DND-41 (cell line): ENCODE measurements at regions not wholly inside any gene's neighbourhood (a gene's known extent, or its start where the extent isn't known, plus 50 kb on each side); places are given as distances from the start of the nearest gene placed in this dataset.

Source experiments
- ATAC-seq: fragments of 200-7000 bp; cut with Tn5 transposase; 3 replicates; pipeline ENCODE4 v1.9.1; 2021; ENCODE audit warnings: low read depth; ENCODE audit not compliant: insufficient read depth
- DNase-seq: peaks from one replicate; pipeline ENCODE4 v3.0.0-alpha.2; 2020
- H2AFZ ChIP-seq: 2 replicates; pipeline ENCODE4 v1.6.0; 2012; ENCODE audit warnings: low read depth, low read length
- H3K27ac ChIP-seq: 2 replicates; pipeline ENCODE4 v1.5.1; 2012; ENCODE audit warnings: low read length, inconsistent platforms
- H3K27me3 ChIP-seq: fragments of 200-600 bp; sonication (generic); 2 replicates; pipeline ENCODE4 v1.6.0; 2012; ENCODE audit warnings: low read length, mild to moderate bottlenecking, inconsistent platforms; ENCODE audit not compliant: insufficient read depth, poor library complexity
- H3K36me3 ChIP-seq: 2 replicates; pipeline ENCODE4 v1.5.1; 2012; ENCODE audit warnings: low read length, inconsistent platforms; ENCODE audit not compliant: insufficient read depth
- H3K4me1 ChIP-seq: 2 replicates; pipeline ENCODE4 v1.5.1; 2012; ENCODE audit warnings: mild to moderate bottlenecking, low read length; ENCODE audit not compliant: insufficient read depth
- H3K4me2 ChIP-seq: 2 replicates; pipeline ENCODE4 v1.6.0; 2012; ENCODE audit warnings: mild to moderate bottlenecking, moderate library complexity, low read length, inconsistent platforms; ENCODE audit not compliant: insufficient read depth
- H3K4me3 ChIP-seq, 2 experiments: fragments of 200-600 bp in 1 of 2; shearing (Covaris generic) in 1 of 2; 2 replicates each; pipeline ENCODE4 v1.5.1; 2012 to 2016; ENCODE audit warnings: inconsistent platforms in 2 of 2, low read length in 2 of 2, mild to moderate bottlenecking in 2 of 2, low read depth in 1 of 2, moderate library complexity in 1 of 2
- H3K79me2 ChIP-seq: 2 replicates; pipeline ENCODE4 v1.6.0; 2012; ENCODE audit warnings: low read length, inconsistent platforms; ENCODE audit not compliant: insufficient read depth
- H3K9ac ChIP-seq: 2 replicates; pipeline ENCODE4 v1.6.0; 2012; ENCODE audit warnings: low read depth, mild to moderate bottlenecking, inconsistent platforms, low read length, moderate library complexity
- H3K9me3 ChIP-seq: 2 replicates; pipeline ENCODE4 v1.5.1; 2012; ENCODE audit warnings: low read length, moderate library complexity, mild to moderate bottlenecking, inconsistent platforms; ENCODE audit not compliant: insufficient read depth, severe bottlenecking
- H4K20me1 ChIP-seq: 2 replicates; pipeline ENCODE4 v1.6.0; 2012; ENCODE audit warnings: low read length; ENCODE audit not compliant: insufficient read depth
- CTCF ChIP-seq: IDR thresholded peaks from 2 replicates; pipeline ENCODE4 v1.5.1; 2012; ENCODE audit warnings: borderline replicate concordance, low read length, moderate library complexity, mild to moderate bottlenecking; ENCODE audit not compliant: poor library complexity, severe bottlenecking; ENCODE audit errors: extremely low read depth
- EZH2 ChIP-seq: IDR thresholded peaks from 3 replicates; pipeline ENCODE4 v1.6.1; 2012; ENCODE audit warnings: borderline replicate concordance, low read depth, mild to moderate bottlenecking, moderate library complexity, low read length, inconsistent platforms; ENCODE audit not compliant: severe bottlenecking

GRCh38 chr12:78390920-78391319, 473.7 kb upstream of the SYT1 start:
- Histone ChIP-seq H3K4me2 (no peak overlapping the region), H3K27ac (no peak overlapping the region), H3K4me1 (no peaks in the 10 kb centered on the region), H3K79me2 (no peaks in the 10 kb centered on the region), H3K27me3 (no peaks in the 10 kb centered on the region), H3K9me3 (no peaks in the 10 kb centered on the region), H2AFZ (no peak overlapping the region), H3K36me3 (no peaks in the 10 kb centered on the region), H3K9ac (no peak overlapping the region), H3K4me3 (no peak overlapping the region), H4K20me1 (no peaks in the 10 kb centered on the region)
- ATAC-seq (no peak), DNase-seq (no peak)
- no peak for TF ChIP-seq CTCF

GRCh38 chr12:78392918-78393317, 471.7 kb upstream of the SYT1 start:
- Histone ChIP-seq H3K4me2 (no peak overlapping the region), H3K36me3 (no peaks in the 10 kb centered on the region), H2AFZ (no peak overlapping the region), H3K27ac (no peak overlapping the region), H3K9me3 (no peaks in the 10 kb centered on the region), H3K4me1 (no peaks in the 10 kb centered on the region), H3K9ac (no peak overlapping the region), H3K27me3 (no peaks in the 10 kb centered on the region), H4K20me1 (no peaks in the 10 kb centered on the region), H3K79me2 (no peaks in the 10 kb centered on the region), H3K4me3 (no peak overlapping the region)
- no peak for TF ChIP-seq CTCF
- no peak for TF ChIP-seq EZH2
- ATAC-seq (no peak), DNase-seq (no peak)

- Histone ChIP-seq H3K79me2 (no peaks in the 10 kb centered on the region), H3K9ac (no peak overlapping the region), H3K4me1 (no peaks in the 10 kb centered on the region), H2AFZ (no peak overlapping the region), H3K4me2 (no peak overlapping the region), H3K36me3 (no peaks in the 10 kb centered on the region), H3K27ac (no peak overlapping the region), H3K27me3 (no peaks in the 10 kb centered on the region), H4K20me1 (no peaks in the 10 kb centered on the region), H3K4me3 (no peak overlapping the region), H3K9me3 (no peaks in the 10 kb centered on the region)
- no peak for ATAC-seq
- DNase-seq = no peak
- no peak for TF ChIP-seq EZH2
Observed at GRCh38 chr12:78395961-78396360, 468.6 kb upstream of the SYT1 start.

- Histone ChIP-seq H3K9me3 (no peaks in the 10 kb centered on the region), H3K4me2 (no peak overlapping the region), H3K9ac (no peak overlapping the region), H3K4me1 (no peaks in the 10 kb centered on the region), H4K20me1 (no peaks in the 10 kb centered on the region), H2AFZ (no peak overlapping the region), H3K79me2 (no peaks in the 10 kb centered on the region), H3K36me3 (no peaks in the 10 kb centered on the region), H3K4me3 (no peak overlapping the region), H3K27ac (no peak overlapping the region), H3K27me3 (no peaks in the 10 kb centered on the region)
- DNase-seq = no peak
- TF ChIP-seq CTCF (no peak), EZH2 (no peak)
- no peak for ATAC-seq
Observed at GRCh38 chr12:78396538-78396937, 468.0 kb upstream of the SYT1 start.
